Forelimb muscle (tissue), 1 donor: ENCODE measurements at regions not wholly inside any gene's neighbourhood (a gene's known extent, or its start where the extent isn't known, plus 50 kb on each side); places are given as distances from the start of the nearest gene placed in this dataset.

Experiments
- DNase-seq: peaks from one replicate; pipeline ENCODE4 v3.0.0-alpha.2; 2013; ENCODE audit warnings: low read depth

- DNase-seq = no peak
Measured at GRCh38 chr9:71183251-71183650, 61.8 kb upstream of the TRPM3 start.

- no peak for DNase-seq
Measured at GRCh38 chr9:71179183-71179582, 57.8 kb upstream of the TRPM3 start.

- no peak for DNase-seq
Measured at GRCh38 chr9:71177901-71178300, 56.5 kb upstream of the TRPM3 start.

- no peak for DNase-seq
Measured at GRCh38 chr9:71171517-71171916, 50.1 kb upstream of the TRPM3 start.
